Stomach (tissue), 8 donors: ENCODE measurements at regions not wholly inside any gene's neighbourhood (a gene's known extent, or its start where the extent isn't known, plus 50 kb on each side); places are given as distances from the start of the nearest gene placed in this dataset.
"Not testable (repeated sequence)": the region's sequence is repeated elsewhere in the genome, so short reads cannot be mapped to it uniquely, and the experiment has no call there.

Experiments used
- DNase-seq, 2 donors: peaks; one replicate each; pipeline versions ENCODE4 v3.0.0 to v3.0.0-alpha.2; 2013 to 2019
- H3K27ac ChIP-seq, 5 donors: fragments of 200-600 bp in 4 of 5; sonication (generic) in 4 of 5; one replicate each; pipeline ENCODE4 v1.5.1; 2013 to 2019; ENCODE audit warnings: mild to moderate bottlenecking in 1 of 5, moderate library complexity in 1 of 5
- H3K27me3 ChIP-seq, 3 donors: fragments of 200-600 bp; sonication (generic); one replicate each; pipeline ENCODE4 v1.5.1; 2017 to 2019; ENCODE audit warnings: mixed run types in 1 of 3
- H3K36me3 ChIP-seq, 4 donors: fragments of 200-600 bp; sonication (generic); 1 replicate in 3 of 4; 2 replicates in 1 of 4; pipeline ENCODE4 v1.5.1; 2016 to 2019
- H3K4me1 ChIP-seq, 4 donors: fragments of 200-600 bp; sonication (generic); one replicate each; pipeline ENCODE4 v1.5.1; 2016 to 2019
- H3K4me3 ChIP-seq, 4 donors: fragments of 200-600 bp; sonication (generic) in 3 of 4; one replicate each; pipeline ENCODE4 v1.5.1; 2016 to 2019; ENCODE audit warnings: mild to moderate bottlenecking in 1 of 4
- H3K9me3 ChIP-seq, 4 donors: fragments of 200-600 bp; sonication (generic); one replicate each; pipeline ENCODE4 v1.5.1; 2016 to 2019
- EP300 ChIP-seq: sonication (generic); formaldehyde crosslinking; IDR thresholded peaks from one replicate; pipeline ENCODE4 v1.6.1; 2017; ENCODE audit warnings: antibody characterized with exemption
- POLR2A ChIP-seq, 4 donors: fragments of 450-650 bp; IDR thresholded peaks; one replicate each; pipeline ENCODE4 v1.6.1; 2016; ENCODE audit warnings: antibody characterized with exemption in 4 of 4, control low read depth in 2 of 4, mild to moderate bottlenecking in 1 of 4, moderate library complexity in 1 of 4
- POLR2AphosphoS5 ChIP-seq, 3 donors: sonication (generic); formaldehyde crosslinking; IDR thresholded peaks; one replicate each; pipeline ENCODE4 v1.6.1; 2016; ENCODE audit warnings: antibody characterized with exemption in 3 of 3
- WGBS, 5 donors: extraction: QIAGEN DNeasy Blood & Tissue Kit in 3 of 5; methylation state at CpG; one replicate each; pipeline versions ENCODE4 v1.1.5 to v1.1.7; 2013 to 2018; 5-methylcytosine and 5-hydroxymethylcytosine counted together
- intact Hi-C: fragments of 100-400 bp; cut with DNase I; formaldehyde crosslinking; loops from one replicate; pipeline ENCODE4 v1.15.1; 2023; ENCODE audit warnings: low total_unique reads
- TF ChIP-seq, protein P1 (sequence below), 7 experiments: fragments of 450-650 bp in 4 of 7; fragments of 200-600 bp in 3 of 7; sonication (generic) in 3 of 7; IDR thresholded peaks; one replicate each; pipeline ENCODE4 v1.5.1; 2016 to 2019; ENCODE audit warnings: antibody characterized with exemption in 7 of 7, control low read depth in 2 of 7, mild to moderate bottlenecking in 1 of 7
- donor health status: healthy with polysubstance abuse.
- donor health status: Bipolar disorder and iron deficiency.
- donor health status: healthy.

DNA sequence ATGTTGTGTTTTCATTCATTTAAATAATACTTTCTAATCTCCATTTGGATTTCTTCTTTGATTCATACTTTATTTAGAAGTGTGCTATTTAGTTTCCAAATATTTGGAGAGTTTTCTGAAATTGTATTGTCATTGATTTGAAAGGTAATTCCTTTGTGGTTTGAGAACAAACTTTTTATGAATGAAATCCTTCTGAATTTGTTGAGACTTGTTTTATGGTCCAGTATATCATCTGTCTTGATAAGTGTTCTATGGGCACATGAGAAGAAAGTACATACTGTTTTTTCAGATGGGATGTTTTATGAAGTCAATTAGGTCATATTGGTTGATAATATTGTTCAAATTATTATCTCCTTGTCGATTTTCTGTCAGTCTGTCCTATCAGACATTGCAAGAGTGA lies 953.8 kb downstream of the NR2F1-AS1 start:
- intact Hi-C loops = no loop called here
- no peak overlapping the region for H3K4me3 ChIP-seq
- 42 to 67% (median 47%) methylated on average over 1 of the region's 1 CpG for WGBS, 5 donors
- no peaks in the 10 kb centered on the region for H3K36me3 ChIP-seq
- peaks cover 0 to 8% (median 0%) of the 10 kb centered on the region in 4 donors for H3K9me3 ChIP-seq
- no peak for DNase-seq
- TF ChIP-seq, protein P1, sequence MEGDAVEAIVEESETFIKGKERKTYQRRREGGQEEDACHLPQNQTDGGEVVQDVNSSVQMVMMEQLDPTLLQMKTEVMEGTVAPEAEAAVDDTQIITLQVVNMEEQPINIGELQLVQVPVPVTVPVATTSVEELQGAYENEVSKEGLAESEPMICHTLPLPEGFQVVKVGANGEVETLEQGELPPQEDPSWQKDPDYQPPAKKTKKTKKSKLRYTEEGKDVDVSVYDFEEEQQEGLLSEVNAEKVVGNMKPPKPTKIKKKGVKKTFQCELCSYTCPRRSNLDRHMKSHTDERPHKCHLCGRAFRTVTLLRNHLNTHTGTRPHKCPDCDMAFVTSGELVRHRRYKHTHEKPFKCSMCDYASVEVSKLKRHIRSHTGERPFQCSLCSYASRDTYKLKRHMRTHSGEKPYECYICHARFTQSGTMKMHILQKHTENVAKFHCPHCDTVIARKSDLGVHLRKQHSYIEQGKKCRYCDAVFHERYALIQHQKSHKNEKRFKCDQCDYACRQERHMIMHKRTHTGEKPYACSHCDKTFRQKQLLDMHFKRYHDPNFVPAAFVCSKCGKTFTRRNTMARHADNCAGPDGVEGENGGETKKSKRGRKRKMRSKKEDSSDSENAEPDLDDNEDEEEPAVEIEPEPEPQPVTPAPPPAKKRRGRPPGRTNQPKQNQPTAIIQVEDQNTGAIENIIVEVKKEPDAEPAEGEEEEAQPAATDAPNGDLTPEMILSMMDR (IDR thresholded peaks at IDR 0.05) = no peak
- TF ChIP-seq EP300 = no peak
- TF ChIP-seq POLR2A (IDR thresholded peaks at IDR 0.05) = no peak
- no peak for TF ChIP-seq POLR2AphosphoS5 (IDR thresholded peaks at IDR 0.05)
- no peak overlapping the region for H3K27ac ChIP-seq
- no peaks in the 10 kb centered on the region for H3K27me3 ChIP-seq
- H3K4me1 ChIP-seq = no peaks in the 10 kb centered on the region

DNA sequence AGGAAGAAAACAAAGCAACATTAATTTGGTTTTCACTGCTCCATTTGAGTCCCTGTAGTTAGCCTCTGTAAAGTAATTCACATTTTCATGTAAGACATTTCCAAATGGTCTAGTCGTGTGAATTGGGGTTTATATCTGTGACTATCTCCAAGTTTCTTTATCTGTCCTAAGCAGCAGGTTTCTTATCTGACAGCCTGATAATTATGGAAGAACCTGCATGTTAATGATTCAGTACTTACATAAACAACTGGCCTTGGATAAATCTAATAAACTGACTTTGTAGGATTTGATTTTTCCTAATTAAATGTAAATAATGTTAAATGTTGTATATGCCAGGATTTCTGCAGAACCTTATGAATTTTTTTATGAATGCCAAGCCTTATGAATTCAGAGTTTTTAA lies 964.9 kb downstream of the NR2F1-AS1 start:
- 8 to 14% (median 11%) methylated on average over 1 of the region's 1 CpG for WGBS, 5 donors
- H3K27me3 ChIP-seq = no peaks in the 10 kb centered on the region
- intact Hi-C loops = no loop called here

DNA sequence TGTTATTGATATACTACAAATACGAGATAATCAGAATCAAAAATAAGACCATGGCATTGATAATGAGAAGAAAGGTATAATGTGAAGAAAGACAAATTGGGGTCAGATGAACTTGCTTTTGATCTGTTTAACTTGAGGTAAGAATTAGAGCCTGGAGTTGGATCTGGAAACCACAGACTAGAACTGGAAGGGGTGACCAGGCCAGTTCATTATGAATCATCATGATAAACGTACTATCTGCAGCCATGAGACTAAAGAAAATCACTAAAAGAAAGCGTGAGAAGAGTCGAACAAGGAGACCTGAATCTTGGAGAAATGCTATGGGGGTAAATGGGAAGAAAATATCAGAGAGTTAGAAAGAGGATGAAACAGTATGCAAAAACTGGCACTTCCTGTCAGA lies 967.5 kb downstream of the NR2F1-AS1 start:
- no peaks in the 10 kb centered on the region for H3K27me3 ChIP-seq
- no peaks in the 10 kb centered on the region for H3K9me3 ChIP-seq
- TF ChIP-seq POLR2AphosphoS5 (IDR thresholded peaks at IDR 0.05) = no peak
- no peak for TF ChIP-seq POLR2A (IDR thresholded peaks at IDR 0.05)
- no peak for TF ChIP-seq EP300
- TF ChIP-seq, protein P1 (IDR thresholded peaks at IDR 0.05) = no peak
- no peak overlapping the region for H3K4me3 ChIP-seq
- intact Hi-C loops = no loop called here
- 83 to 90% (median 84%) methylated on average over 4 of the region's 4 CpGs for WGBS, 5 donors
- H3K36me3 ChIP-seq = no peaks in the 10 kb centered on the region
- no peak overlapping the region for H3K27ac ChIP-seq
- no peaks in the 10 kb centered on the region for H3K4me1 ChIP-seq
- no peak for DNase-seq

More for the DNA sequence above, 964.9 kb downstream of the NR2F1-AS1 start:
- H3K27ac ChIP-seq = no peak overlapping the region
- TF ChIP-seq EP300 = no peak
- TF ChIP-seq, protein P1 (IDR thresholded peaks at IDR 0.05) = no peak
- no peak for TF ChIP-seq POLR2AphosphoS5 (IDR thresholded peaks at IDR 0.05)
- no peaks in the 10 kb centered on the region for H3K4me1 ChIP-seq
- DNase-seq = no peak
- H3K4me3 ChIP-seq = no peak overlapping the region
- peaks cover 0 to under 1% (median under 1%) of the 10 kb centered on the region in 4 donors for H3K9me3 ChIP-seq
- no peaks in the 10 kb centered on the region for H3K36me3 ChIP-seq

DNA sequence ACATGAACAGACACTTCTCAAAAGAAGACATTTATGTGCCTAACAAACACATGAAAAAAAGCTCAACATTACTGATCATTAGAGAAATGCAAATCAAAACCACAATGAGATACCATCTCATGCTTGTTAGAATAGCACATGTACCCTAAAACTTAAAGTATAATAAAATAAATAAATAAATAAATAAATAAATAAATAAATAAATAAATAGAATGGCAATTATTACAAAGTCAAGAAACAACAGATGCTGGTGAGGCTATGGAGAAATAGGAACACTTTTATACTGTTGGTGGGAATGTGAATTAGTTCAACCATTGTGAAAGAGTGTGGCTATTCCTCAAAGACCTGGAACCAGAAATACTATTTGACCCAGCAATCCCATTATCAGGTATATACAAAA lies 970.6 kb downstream of the NR2F1-AS1 start:
- H3K9me3 ChIP-seq, H3K36me3 ChIP-seq, H3K27ac ChIP-seq, intact Hi-C loops, H3K4me1 ChIP-seq, H3K4me3 ChIP-seq, DNase-seq, H3K27me3 ChIP-seq: not testable (repeated sequence)

DNA sequence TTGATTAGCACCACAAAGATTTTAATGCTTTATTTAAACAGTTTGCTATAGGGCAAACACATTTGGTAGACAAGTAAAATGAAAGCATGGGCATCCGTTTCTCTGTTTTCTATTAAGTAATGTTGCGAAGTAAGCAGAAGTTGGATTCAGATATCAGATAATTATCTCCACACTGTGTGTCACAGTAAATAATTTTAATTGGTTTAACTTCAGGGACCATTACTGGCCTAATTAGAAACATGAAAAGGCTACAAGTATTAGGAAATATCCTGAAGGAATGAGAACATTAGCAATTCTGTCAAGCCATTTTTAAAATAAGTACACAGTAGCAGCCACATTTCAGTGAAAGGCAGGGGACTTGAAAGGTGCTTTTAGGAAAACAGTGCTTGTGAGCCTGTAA lies 975.4 kb downstream of the NR2F1-AS1 start:
- 79 to 92% (median 82%) methylated on average over 2 of the region's 2 CpGs for WGBS, 5 donors
- Histone ChIP-seq H3K9me3 (no peaks in the 10 kb centered on the region), H3K27ac (no peak overlapping the region), H3K27me3 (no peaks in the 10 kb centered on the region), H3K36me3 (no peaks in the 10 kb centered on the region), H3K4me3 (no peak overlapping the region), H3K4me1 (no peaks in the 10 kb centered on the region)
- TF ChIP-seq POLR2A (IDR thresholded peaks at IDR 0.05) (no peak), POLR2AphosphoS5 (IDR thresholded peaks at IDR 0.05) (no peak), EP300 (no peak)
- TF ChIP-seq, protein P1 (IDR thresholded peaks at IDR 0.05) = no peak
- no peak for DNase-seq
- intact Hi-C loops = no loop called here
